ENCODE measurements at regions not wholly inside any gene's neighbourhood (a gene's known extent, or its start where the extent isn't known, plus 50 kb on each side); places are given as distances from the start of the nearest gene placed in this dataset.
A peak's percentile ranks its signal among the peaks of the same experiment; 100 is the strongest.
"Not testable (repeated sequence)": the region's sequence is repeated elsewhere in the genome, so short reads cannot be mapped to it uniquely, and the experiment has no call there.

- peaks cover 18% of the 10 kb centered on the region for H3K27me3 Mint-ChIP-seq
- peaks cover 3% of the 10 kb centered on the region for H3K9me3 Mint-ChIP-seq
- no peaks in the 10 kb centered on the region for H3K36me3 Mint-ChIP-seq
- no peak overlapping the region for H3K27ac Mint-ChIP-seq
- no peak for DNase-seq
- H3K4me3 Mint-ChIP-seq, result no peak overlapping the region
- H3K4me1 Mint-ChIP-seq, result no peaks in the 10 kb centered on the region
These were observed 151.4 kb downstream of the CPEB2 start for GRCh38 chr4:15153662-15154061.

- DNase-seq, result no peak
- Mint-ChIP-seq H3K4me1 (no peaks in the 10 kb centered on the region), H3K27me3 (peaks cover 31% of the 10 kb centered on the region), H3K27ac (no peak overlapping the region), H3K36me3 (no peaks in the 10 kb centered on the region), H3K4me3 (no peak overlapping the region), H3K9me3 (peaks cover 3% of the 10 kb centered on the region)
These were observed 156.3 kb downstream of the CPEB2 start for GRCh38 chr4:15158406-15159091.

- H3K9me3 Mint-ChIP-seq, result peaks cover 3% of the 10 kb centered on the region
- no peaks in the 10 kb centered on the region for H3K36me3 Mint-ChIP-seq
- H3K4me1 Mint-ChIP-seq, result no peaks in the 10 kb centered on the region
- H3K4me3 Mint-ChIP-seq, result no peak overlapping the region
- peaks cover 31% of the 10 kb centered on the region for H3K27me3 Mint-ChIP-seq
- no peak for DNase-seq
- H3K27ac Mint-ChIP-seq, result no peak overlapping the region
These were observed 157.3 kb downstream of the CPEB2 start for GRCh38 chr4:15159477-15160019.

- Mint-ChIP-seq H3K4me1 (no peaks in the 10 kb centered on the region), H3K36me3 (no peaks in the 10 kb centered on the region), H3K4me3 (no peak overlapping the region), H3K27ac (no peak overlapping the region), H3K9me3 (peaks cover 3% of the 10 kb centered on the region), H3K27me3 (peaks cover 20% of the 10 kb centered on the region)
- DNase-seq, result no peak
These were observed 159.2 kb downstream of the CPEB2 start for GRCh38 chr4:15161439-15161838.

GRCh38 chr4:15162046-15162445 is 159.8 kb downstream of the CPEB2 start:
- H3K27me3 Mint-ChIP-seq, result peaks cover 20% of the 10 kb centered on the region
- no peak overlapping the region for H3K27ac Mint-ChIP-seq
- H3K4me3 Mint-ChIP-seq, result no peak overlapping the region

GRCh38 chr4:15162465-15163283 is 160.4 kb downstream of the CPEB2 start:
- no peak for DNase-seq
- no peaks in the 10 kb centered on the region for H3K36me3 Mint-ChIP-seq
- peaks cover 22% of the 10 kb centered on the region for H3K27me3 Mint-ChIP-seq
- H3K27ac Mint-ChIP-seq, result no peak overlapping the region
- H3K9me3 Mint-ChIP-seq, result peaks cover under 1% of the 10 kb centered on the region
- H3K4me1 Mint-ChIP-seq, result no peaks in the 10 kb centered on the region
- no peak overlapping the region for H3K4me3 Mint-ChIP-seq

More at GRCh38 chr4:15162046-15162445, 159.8 kb downstream of the CPEB2 start:
- Mint-ChIP-seq H3K9me3 (peaks cover 3% of the 10 kb centered on the region), H3K4me1 (no peaks in the 10 kb centered on the region), H3K36me3 (no peaks in the 10 kb centered on the region)
- no peak for DNase-seq

GRCh38 chr4:15163284-15163645 is 161.0 kb downstream of the CPEB2 start:
- DNase-seq, result no peak
- Mint-ChIP-seq H3K4me3 (no peak overlapping the region), H3K36me3 (no peaks in the 10 kb centered on the region), H3K4me1 (no peaks in the 10 kb centered on the region), H3K27ac (no peak overlapping the region), H3K9me3 (no peaks in the 10 kb centered on the region), H3K27me3 (peaks cover 27% of the 10 kb centered on the region)

- Mint-ChIP-seq H3K27ac (no peak overlapping the region), H3K9me3 (no peaks in the 10 kb centered on the region), H3K27me3 (peaks cover 27% of the 10 kb centered on the region), H3K4me3 (no peak overlapping the region), H3K36me3 (no peaks in the 10 kb centered on the region), H3K4me1 (no peaks in the 10 kb centered on the region)
- no peak for DNase-seq
These were observed 162.3 kb downstream of the CPEB2 start for GRCh38 chr4:15164571-15164970.

- peaks cover 36% of the 10 kb centered on the region for H3K27me3 Mint-ChIP-seq
- H3K9me3 Mint-ChIP-seq, result peaks cover 7% of the 10 kb centered on the region
- H3K4me1 Mint-ChIP-seq, result no peaks in the 10 kb centered on the region
These were observed 165.5 kb downstream of the CPEB2 start for GRCh38 chr4:15167743-15168142.

GRCh38 chr4:15168759-15169158 is 166.5 kb downstream of the CPEB2 start:
- no peak overlapping the region for H3K27ac Mint-ChIP-seq
- no peak overlapping the region for H3K4me3 Mint-ChIP-seq
- DNase-seq, result no peak
- H3K4me1 Mint-ChIP-seq, result no peaks in the 10 kb centered on the region
- H3K9me3 Mint-ChIP-seq, result peaks cover 8% of the 10 kb centered on the region
- H3K36me3 Mint-ChIP-seq, result no peaks in the 10 kb centered on the region
- peaks cover 40% of the 10 kb centered on the region for H3K27me3 Mint-ChIP-seq

More at GRCh38 chr4:15167743-15168142, 165.5 kb downstream of the CPEB2 start:
- no peak overlapping the region for H3K4me3 Mint-ChIP-seq
- H3K27ac Mint-ChIP-seq, result no peak overlapping the region
- DNase-seq, result no peak
- no peaks in the 10 kb centered on the region for H3K36me3 Mint-ChIP-seq

- peaks cover 43% of the 10 kb centered on the region for H3K27me3 Mint-ChIP-seq
- H3K36me3 Mint-ChIP-seq, result no peaks in the 10 kb centered on the region
- no peak overlapping the region for H3K27ac Mint-ChIP-seq
- peaks cover 8% of the 10 kb centered on the region for H3K9me3 Mint-ChIP-seq
- no peak for DNase-seq
- no peak overlapping the region for H3K4me3 Mint-ChIP-seq
- H3K4me1 Mint-ChIP-seq, result no peaks in the 10 kb centered on the region
These were observed 169.4 kb downstream of the CPEB2 start for GRCh38 chr4:15171725-15172124.

GRCh38 chr4:15173251-15173650 is 171.0 kb downstream of the CPEB2 start:
- no peak overlapping the region for H3K4me3 Mint-ChIP-seq
- H3K27me3 Mint-ChIP-seq, result peaks cover 36% of the 10 kb centered on the region
- H3K27ac Mint-ChIP-seq, result no peak overlapping the region
- no peaks in the 10 kb centered on the region for H3K4me1 Mint-ChIP-seq
- no peak for DNase-seq
- no peaks in the 10 kb centered on the region for H3K36me3 Mint-ChIP-seq
- H3K9me3 Mint-ChIP-seq, result peaks cover 8% of the 10 kb centered on the region

GRCh38 chr4:15174168-15174567 is 171.9 kb downstream of the CPEB2 start:
- H3K27ac Mint-ChIP-seq, H3K4me3 Mint-ChIP-seq, DNase-seq, H3K36me3 Mint-ChIP-seq, H3K4me1 Mint-ChIP-seq, H3K9me3 Mint-ChIP-seq: not testable (repeated sequence)
- peaks cover 31% of the 10 kb centered on the region for H3K27me3 Mint-ChIP-seq

- not testable (repeated sequence) for H3K4me3 Mint-ChIP-seq, H3K36me3 Mint-ChIP-seq, DNase-seq, H3K27me3 Mint-ChIP-seq, H3K27ac Mint-ChIP-seq, H3K9me3 Mint-ChIP-seq
- H3K4me1 Mint-ChIP-seq, result peaks cover 18% of the 10 kb centered on the region
These were observed 177.6 kb downstream of the CPEB2 start for GRCh38 chr4:15179842-15180241.

- Mint-ChIP-seq H3K4me1 (peaks cover 18% of the 10 kb centered on the region), H3K27me3 (no peaks in the 10 kb centered on the region), H3K4me3 (peak overlapping the region; percentile 16), H3K27ac (peak overlapping the region; percentile 28), H3K9me3 (peaks cover 3% of the 10 kb centered on the region), H3K36me3 (no peaks in the 10 kb centered on the region)
- peak; percentile 17 for DNase-seq
These were observed 180.4 kb downstream of the CPEB2 start for GRCh38 chr4:15182600-15183220.

All from activated naive CD8-positive, alpha-beta T cell treated with anti-CD3 and anti-CD28 coated beads for 36 hours (primary cell).